Tibial nerve (tissue), 4 donors: ENCODE measurements at regions not wholly inside any gene's neighbourhood (a gene's known extent, or its start where the extent isn't known, plus 50 kb on each side); places are given as distances from the start of the nearest gene placed in this dataset.

Source experiments
- DNase-seq, 2 donors: peaks; one replicate each; pipeline ENCODE4 v3.0.0-alpha.2; 2019; ENCODE audit warnings: low spot score in 2 of 2
- H3K27ac ChIP-seq, 4 donors: fragments of 200-600 bp; sonication (generic) in 3 of 4; one replicate each; pipeline ENCODE4 v1.5.1; 2017 to 2019; ENCODE audit warnings: mild to moderate bottlenecking in 1 of 4
- H3K27me3 ChIP-seq, 2 donors: fragments of 200-600 bp; sonication (generic) in 1 of 2; one replicate each; pipeline versions ENCODE4 v1.5.1 to v1.6.0; 2017 to 2019
- H3K36me3 ChIP-seq, 3 donors: fragments of 200-600 bp; sonication (generic); one replicate each; pipeline ENCODE4 v1.5.1; 2018 to 2019
- H3K4me1 ChIP-seq, 4 donors: fragments of 200-600 bp; sonication (generic) in 3 of 4; one replicate each; pipeline ENCODE4 v1.5.1; 2017 to 2019
- H3K4me3 ChIP-seq, 4 donors: fragments of 200-600 bp; sonication (generic) in 3 of 4; one replicate each; pipeline ENCODE4 v1.5.1; 2017 to 2019; ENCODE audit warnings: mild to moderate bottlenecking in 1 of 4, moderate library complexity in 1 of 4
- H3K9me3 ChIP-seq, 4 donors: fragments of 200-600 bp; sonication (generic) in 3 of 4; one replicate each; pipeline ENCODE4 v1.5.1; 2017 to 2019
- EP300 ChIP-seq, 2 donors: sonication (generic); formaldehyde crosslinking; IDR thresholded peaks; one replicate each; pipeline ENCODE4 v1.6.1; 2017; ENCODE audit warnings: antibody characterized with exemption in 2 of 2, mild to moderate bottlenecking in 1 of 2
- POLR2A ChIP-seq, 2 donors: fragments of 450-650 bp; IDR thresholded peaks; one replicate each; pipeline ENCODE4 v1.6.1; 2017; ENCODE audit warnings: antibody characterized with exemption in 2 of 2, mild to moderate bottlenecking in 2 of 2, moderate library complexity in 2 of 2
- WGBS, 2 donors: methylation state at CpG; one replicate each; pipeline ENCODE4 v1.1.5; 2018; 5-methylcytosine and 5-hydroxymethylcytosine counted together
- TF ChIP-seq, protein P1 (sequence below), 5 experiments: fragments of 200-600 bp in 3 of 5; fragments of 450-650 bp in 2 of 5; sonication (generic) in 3 of 5; IDR thresholded peaks; one replicate each; pipeline ENCODE4 v1.5.1; 2016 to 2019; ENCODE audit warnings: antibody characterized with exemption in 5 of 5, mild to moderate bottlenecking in 3 of 5, moderate library complexity in 2 of 5

DNA sequence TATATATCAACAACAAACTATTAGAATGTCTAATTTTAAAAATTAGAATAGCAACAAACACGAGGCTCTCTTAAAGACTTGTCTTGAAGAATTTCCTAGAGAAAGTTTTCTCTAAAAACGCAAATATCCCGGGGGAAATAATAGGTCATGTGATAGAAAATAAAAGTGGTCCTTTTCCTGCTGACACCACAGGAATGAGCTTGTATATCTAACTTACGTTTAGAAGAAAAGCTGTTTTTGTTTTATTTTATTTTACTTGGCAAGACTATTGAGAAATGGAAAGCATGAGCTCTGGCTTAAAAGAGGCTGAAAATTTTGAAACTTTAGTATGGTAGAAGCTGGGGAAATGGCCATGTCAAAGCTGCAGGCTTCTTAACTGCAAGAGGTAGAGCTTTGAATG is 465.0 kb downstream of the AGTPBP1 start:
- H3K36me3 ChIP-seq: no peaks in the 10 kb centered on the region
- H3K4me1 ChIP-seq: peaks cover 0 to 9% (median 0%) of the 10 kb centered on the region in 4 donors
- peaks cover 0 to 7% (median 0%) of the 10 kb centered on the region in 4 donors for H3K9me3 ChIP-seq
- WGBS, 2 donors: 12 to 16% methylated on average over 4 of the region's 4 CpGs
- H3K4me3 ChIP-seq: no peak overlapping the region
- TF ChIP-seq EP300 (IDR thresholded peaks at IDR 0.05) (no peak), POLR2A (IDR thresholded peaks at IDR 0.05) (no peak)
- TF ChIP-seq, protein P1, sequence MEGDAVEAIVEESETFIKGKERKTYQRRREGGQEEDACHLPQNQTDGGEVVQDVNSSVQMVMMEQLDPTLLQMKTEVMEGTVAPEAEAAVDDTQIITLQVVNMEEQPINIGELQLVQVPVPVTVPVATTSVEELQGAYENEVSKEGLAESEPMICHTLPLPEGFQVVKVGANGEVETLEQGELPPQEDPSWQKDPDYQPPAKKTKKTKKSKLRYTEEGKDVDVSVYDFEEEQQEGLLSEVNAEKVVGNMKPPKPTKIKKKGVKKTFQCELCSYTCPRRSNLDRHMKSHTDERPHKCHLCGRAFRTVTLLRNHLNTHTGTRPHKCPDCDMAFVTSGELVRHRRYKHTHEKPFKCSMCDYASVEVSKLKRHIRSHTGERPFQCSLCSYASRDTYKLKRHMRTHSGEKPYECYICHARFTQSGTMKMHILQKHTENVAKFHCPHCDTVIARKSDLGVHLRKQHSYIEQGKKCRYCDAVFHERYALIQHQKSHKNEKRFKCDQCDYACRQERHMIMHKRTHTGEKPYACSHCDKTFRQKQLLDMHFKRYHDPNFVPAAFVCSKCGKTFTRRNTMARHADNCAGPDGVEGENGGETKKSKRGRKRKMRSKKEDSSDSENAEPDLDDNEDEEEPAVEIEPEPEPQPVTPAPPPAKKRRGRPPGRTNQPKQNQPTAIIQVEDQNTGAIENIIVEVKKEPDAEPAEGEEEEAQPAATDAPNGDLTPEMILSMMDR (IDR thresholded peaks at IDR 0.05): no peak
- no peak overlapping the region for H3K27ac ChIP-seq
- no peak for DNase-seq
- no peaks in the 10 kb centered on the region for H3K27me3 ChIP-seq

DNA sequence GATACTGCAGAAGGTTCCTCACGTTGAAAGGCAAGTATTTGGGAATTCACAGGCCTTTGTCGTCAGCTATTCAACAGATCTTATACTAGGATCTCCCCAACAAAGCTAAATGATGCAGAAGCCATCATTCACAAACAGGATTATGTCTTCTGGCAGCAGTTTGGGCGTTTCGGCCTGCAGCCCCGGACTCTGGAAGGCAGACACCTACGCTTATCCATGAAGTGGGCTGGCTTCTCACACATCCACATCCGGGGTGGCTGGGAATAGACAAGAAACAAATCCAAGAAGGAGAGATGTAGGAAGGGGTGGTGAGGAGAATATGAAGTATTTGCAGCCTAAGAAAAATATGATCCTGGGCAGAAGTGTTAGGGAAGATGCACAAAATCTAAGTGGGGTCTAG is 471.9 kb downstream of the AGTPBP1 start:
- H3K27ac ChIP-seq: no peak overlapping the region
- TF ChIP-seq, protein P1 (IDR thresholded peaks at IDR 0.05): no peak
- TF ChIP-seq EP300 (IDR thresholded peaks at IDR 0.05): no peak
- TF ChIP-seq POLR2A (IDR thresholded peaks at IDR 0.05): no peak
- DNase-seq: no peak
- H3K4me3 ChIP-seq: no peak overlapping the region
- H3K27me3 ChIP-seq: no peaks in the 10 kb centered on the region
- H3K9me3 ChIP-seq: no peaks in the 10 kb centered on the region
- H3K4me1 ChIP-seq: peaks cover 0 to 16% (median 0%) of the 10 kb centered on the region in 4 donors
- no peaks in the 10 kb centered on the region for H3K36me3 ChIP-seq
- 86 to 90% methylated on average over 7 of the region's 7 CpGs for WGBS, 2 donors

DNA sequence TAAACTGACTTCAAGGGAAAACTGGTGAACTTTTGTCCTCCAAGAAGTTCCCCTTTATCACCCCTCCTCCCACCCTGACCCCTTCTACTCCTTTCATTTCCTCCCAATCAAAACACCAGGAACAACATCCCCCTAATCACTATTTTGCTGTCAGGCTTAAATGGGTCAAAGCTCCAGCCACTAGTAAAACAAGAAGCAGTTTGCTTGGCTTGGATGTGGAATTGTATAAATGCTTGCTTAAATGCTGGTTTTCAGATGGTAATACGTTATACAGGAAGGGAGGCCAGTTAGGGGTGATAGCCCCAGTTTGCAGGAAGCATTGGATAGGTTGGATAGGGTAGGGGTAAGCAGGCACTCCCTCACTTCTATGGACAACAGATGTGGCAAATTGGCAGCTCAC is 473.6 kb downstream of the AGTPBP1 start:
- H3K9me3 ChIP-seq: no peaks in the 10 kb centered on the region
- TF ChIP-seq POLR2A (IDR thresholded peaks at IDR 0.05): no peak
- no peak for TF ChIP-seq EP300 (IDR thresholded peaks at IDR 0.05)
- TF ChIP-seq, protein P1 (IDR thresholded peaks at IDR 0.05): no peak
- no peak overlapping the region for H3K4me3 ChIP-seq
- no peaks in the 10 kb centered on the region for H3K36me3 ChIP-seq
- H3K27ac ChIP-seq: no peak overlapping the region
- DNase-seq: no peak
- WGBS, 2 donors: 6 to 30% methylated on average over 1 of the region's 1 CpG
- no peaks in the 10 kb centered on the region for H3K27me3 ChIP-seq
- H3K4me1 ChIP-seq: peaks cover 0 to 16% (median 0%) of the 10 kb centered on the region in 4 donors

DNA sequence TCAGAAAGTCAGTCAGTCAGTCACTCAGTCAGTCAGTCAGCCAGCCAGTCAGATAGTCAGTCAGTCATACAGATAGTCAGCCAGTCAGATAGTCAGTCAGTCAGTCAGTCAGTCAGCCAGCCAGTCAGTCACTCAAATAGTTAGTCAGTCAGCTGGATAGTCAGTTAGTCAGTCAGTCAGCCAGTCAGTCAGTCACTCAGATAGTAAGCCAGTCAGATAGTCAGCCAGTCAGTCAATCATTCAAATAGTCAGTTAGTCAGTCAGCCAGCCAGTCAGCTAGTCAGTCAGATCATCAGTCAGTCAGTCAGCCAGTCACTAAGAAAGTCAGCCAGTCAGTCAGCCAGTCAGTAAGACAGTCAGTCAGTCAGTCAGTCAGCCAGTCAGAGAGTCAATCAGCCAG is 477.1 kb downstream of the AGTPBP1 start:
- peaks cover 0 to 24% (median 0%) of the 10 kb centered on the region in 4 donors for H3K4me1 ChIP-seq
- no peak overlapping the region for H3K27ac ChIP-seq
- DNase-seq: no peak
- H3K27me3 ChIP-seq: no peaks in the 10 kb centered on the region
- H3K4me3 ChIP-seq: no peak overlapping the region
- TF ChIP-seq POLR2A (IDR thresholded peaks at IDR 0.05) (no peak), EP300 (IDR thresholded peaks at IDR 0.05) (no peak)
- TF ChIP-seq, protein P1 (IDR thresholded peaks at IDR 0.05): no peak
- no peaks in the 10 kb centered on the region for H3K36me3 ChIP-seq
- H3K9me3 ChIP-seq: no peaks in the 10 kb centered on the region

DNA sequence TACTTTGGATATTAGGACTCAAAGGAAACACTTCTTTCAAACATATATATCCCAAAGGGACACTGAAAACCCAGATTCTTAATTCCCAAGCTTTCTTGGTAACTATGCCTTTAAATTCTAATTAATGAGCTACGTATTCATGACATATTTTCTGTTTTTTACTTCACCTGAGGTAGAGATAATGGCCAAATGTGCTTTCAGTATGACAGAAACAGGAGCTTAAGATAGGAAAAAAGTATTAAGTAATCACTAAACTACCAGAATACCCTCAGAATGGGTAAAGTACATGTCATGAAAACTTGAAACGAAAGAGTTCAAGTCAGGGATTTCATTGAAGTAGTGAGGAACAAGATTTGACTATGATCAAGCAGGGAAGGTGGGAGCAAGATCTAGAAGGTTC is 478.5 kb downstream of the AGTPBP1 start:
- Histone ChIP-seq H3K27ac (no peak overlapping the region), H3K4me1 (peaks cover 0 to 21% (median 0%) of the 10 kb centered on the region in 4 donors), H3K36me3 (no peaks in the 10 kb centered on the region), H3K4me3 (no peak overlapping the region), H3K9me3 (no peaks in the 10 kb centered on the region), H3K27me3 (no peaks in the 10 kb centered on the region)
- no peak for DNase-seq
- 94 to 97% methylated on average over 2 of the region's 2 CpGs for WGBS, 2 donors
- TF ChIP-seq, protein P1 (IDR thresholded peaks at IDR 0.05): no peak
